ENCODE measurements at regions not wholly inside any gene's neighbourhood (a gene's known extent, or its start where the extent isn't known, plus 50 kb on each side); places are given as distances from the start of the nearest gene placed in this dataset.
"Not testable (repeated sequence)": the region's sequence is repeated elsewhere in the genome, so short reads cannot be mapped to it uniquely, and the experiment has no call there.

- no peak for DNase-seq
Measured at GRCh38 chr2:194725169-194725568, 931.9 kb upstream of the SLC39A10 start.

DNA sequence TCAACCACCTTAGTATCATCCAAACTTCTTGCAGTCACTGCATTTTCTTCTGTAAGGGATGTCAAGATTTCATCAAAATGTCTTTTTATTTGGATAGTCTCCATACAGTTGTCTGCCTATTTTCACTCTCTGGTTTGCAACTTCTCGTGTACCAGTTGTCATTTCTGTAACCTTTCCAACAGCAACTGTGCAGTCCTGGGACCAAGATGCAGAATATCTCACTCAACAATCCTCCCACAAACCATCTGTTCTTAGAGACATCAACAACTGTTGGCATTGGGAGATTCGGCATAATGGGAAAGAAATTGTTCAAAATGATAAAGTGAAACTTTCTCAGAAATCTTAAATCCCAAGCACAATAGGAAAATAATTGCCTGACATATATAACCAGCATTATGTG lies 933.6 kb upstream of the SLC39A10 start:
- DNase-seq = no peak

DNA sequence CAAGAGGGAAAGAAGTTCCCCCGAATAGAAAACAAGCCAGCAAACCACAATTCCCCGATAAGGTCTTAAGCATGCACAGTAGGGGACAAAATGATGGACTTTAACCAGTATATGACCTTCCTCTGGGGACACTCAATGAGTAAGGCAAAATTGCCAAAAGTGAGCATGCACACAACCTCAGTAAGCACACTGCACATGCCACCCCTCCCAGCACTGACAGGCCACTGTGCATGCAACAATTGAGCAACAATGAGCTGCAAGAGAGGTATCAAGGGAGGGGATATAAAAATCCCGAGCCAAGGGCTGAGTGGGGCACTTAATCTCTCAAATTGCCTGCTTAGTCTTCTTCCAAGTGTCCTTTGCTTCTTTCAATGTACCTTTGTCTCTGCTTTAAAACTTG lies 935.8 kb upstream of the SLC39A10 start:
- no peak for DNase-seq

DNA sequence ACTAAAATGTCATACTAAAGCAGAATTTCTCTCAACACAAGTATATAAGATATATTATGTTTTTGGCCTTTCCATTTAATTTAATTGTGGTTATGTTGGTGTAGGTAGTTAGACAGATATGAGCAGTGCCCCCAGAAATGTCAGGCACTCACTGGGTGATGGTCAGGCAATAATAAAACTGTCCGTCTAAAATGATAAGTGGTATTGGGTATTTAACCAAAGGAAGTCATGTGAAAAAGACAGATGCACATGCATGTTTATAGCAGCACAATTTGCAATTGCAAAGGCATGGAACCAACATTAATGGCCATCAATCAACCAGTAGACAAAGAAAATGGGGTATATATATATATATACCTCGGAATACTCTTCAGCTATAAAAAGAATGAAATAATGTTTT lies 936.6 kb upstream of the SLC39A10 start:
- DNase-seq = no peak

- DNase-seq = no peak
Measured at GRCh38 chr2:194718881-194719280, 938.1 kb upstream of the SLC39A10 start.

DNA sequence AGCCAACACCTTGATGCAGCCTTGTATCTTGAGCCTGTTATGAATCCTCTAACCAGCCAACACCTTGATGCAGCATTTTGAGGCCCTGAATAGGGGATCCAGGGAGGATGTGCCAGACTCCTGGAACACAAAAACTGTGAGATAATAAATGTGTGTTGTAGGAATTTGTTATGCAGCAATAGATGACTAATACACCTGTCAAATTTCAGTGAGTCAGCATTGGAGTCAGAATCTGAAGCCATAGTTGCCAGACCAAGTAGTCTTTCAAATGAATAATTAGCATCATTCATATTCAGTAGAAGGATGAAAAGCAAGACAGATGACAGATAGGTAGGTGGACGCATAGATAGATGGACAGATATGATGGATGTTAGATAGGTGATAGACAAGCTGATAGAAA lies 942.5 kb upstream of the SLC39A10 start:
- no peak for DNase-seq

GRCh38 chr2:194709840-194710239 lies 947.2 kb upstream of the SLC39A10 start:
- no peak for DNase-seq

DNA sequence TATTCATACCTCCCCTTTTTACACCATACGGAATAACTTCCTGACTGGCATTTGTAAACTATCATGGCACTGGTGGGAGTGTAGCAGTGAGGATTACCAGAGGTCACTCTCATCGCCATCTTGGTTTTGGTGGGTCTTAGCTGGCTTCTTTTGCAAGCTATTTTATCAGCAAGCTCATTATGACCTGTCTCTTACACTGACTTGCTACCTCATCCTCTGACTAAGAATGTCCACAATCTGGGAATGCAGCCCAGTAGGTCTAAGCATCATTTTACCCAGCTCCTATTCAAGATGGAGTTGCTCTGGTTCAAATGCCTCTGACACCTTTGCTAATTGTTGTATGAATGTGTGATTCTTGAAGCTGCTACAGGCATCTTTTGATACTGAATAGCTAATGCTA lies 950.8 kb upstream of the SLC39A10 start:
- DNase-seq = no peak

DNA sequence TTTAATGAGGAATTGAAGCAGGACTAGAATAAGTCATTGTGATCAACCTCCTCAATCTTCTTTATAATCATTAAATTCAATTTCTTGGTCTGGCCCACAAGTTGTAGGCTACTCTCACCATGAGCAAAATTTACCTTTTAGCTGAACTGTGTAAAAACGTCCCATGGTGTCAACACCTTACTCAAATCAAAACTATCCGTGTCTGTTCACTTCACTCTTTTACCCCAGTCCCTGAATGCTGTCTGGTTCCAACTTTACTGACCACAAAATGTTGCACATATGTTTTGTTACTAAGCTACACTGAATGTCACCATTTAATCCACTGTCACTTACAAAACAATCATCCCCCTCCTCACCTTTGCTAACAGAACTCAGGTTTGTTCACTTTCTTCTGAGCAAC lies 951.6 kb upstream of the SLC39A10 start:
- no peak for DNase-seq

GRCh38 chr2:194700726-194701125 lies 956.3 kb upstream of the SLC39A10 start:
- DNase-seq = no peak

- DNase-seq = no peak
Measured at GRCh38 chr2:194700116-194700515, 956.9 kb upstream of the SLC39A10 start.

GRCh38 chr2:194698012-194698411 lies 959.0 kb upstream of the SLC39A10 start:
- DNase-seq = no peak

GRCh38 chr2:194697439-194697838 lies 959.6 kb upstream of the SLC39A10 start:
- DNase-seq = no peak

DNA sequence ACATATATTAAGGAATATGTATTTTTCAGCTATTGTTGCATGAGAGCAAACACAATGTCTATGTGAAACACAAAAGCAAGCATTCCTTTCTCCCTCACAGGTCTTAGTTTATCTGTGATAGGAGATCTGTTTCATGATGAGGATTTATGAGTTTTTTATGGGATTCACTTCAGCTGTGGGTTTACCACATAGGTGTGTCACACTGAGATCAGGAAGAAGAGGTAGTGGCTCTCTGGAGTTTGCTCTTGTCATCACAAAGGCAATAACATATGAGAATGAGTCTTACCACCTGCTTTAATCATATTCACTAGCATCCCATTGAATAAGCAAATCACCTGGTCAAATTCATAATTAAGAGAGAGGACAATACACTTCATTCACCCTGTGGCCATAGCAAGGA lies 960.3 kb upstream of the SLC39A10 start:
- DNase-seq = no peak

GRCh38 chr2:194686569-194686968 lies 970.5 kb upstream of the SLC39A10 start:
- no peak for DNase-seq

GRCh38 chr2:194674043-194674442 lies 983.0 kb upstream of the SLC39A10 start:
- no peak for DNase-seq

DNA sequence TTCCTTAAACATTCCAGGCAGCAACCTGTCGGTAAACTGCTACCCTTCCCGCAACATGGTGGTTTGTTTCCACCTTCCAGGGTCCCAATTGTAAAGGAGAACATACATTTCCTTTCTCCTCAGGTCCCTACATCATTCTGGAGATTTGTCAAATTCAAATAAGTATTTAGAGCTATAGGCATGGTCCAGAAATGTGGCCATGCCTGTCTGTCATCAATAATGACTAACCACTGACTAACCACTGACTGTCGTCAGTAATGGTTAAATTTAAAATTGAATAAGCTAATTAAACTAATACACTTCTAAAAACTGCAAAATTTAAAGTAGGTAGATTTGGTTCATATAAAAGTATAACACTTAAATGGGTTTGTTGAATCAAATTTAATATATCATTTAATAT lies 984.0 kb upstream of the SLC39A10 start:
- DNase-seq = no peak

DNA sequence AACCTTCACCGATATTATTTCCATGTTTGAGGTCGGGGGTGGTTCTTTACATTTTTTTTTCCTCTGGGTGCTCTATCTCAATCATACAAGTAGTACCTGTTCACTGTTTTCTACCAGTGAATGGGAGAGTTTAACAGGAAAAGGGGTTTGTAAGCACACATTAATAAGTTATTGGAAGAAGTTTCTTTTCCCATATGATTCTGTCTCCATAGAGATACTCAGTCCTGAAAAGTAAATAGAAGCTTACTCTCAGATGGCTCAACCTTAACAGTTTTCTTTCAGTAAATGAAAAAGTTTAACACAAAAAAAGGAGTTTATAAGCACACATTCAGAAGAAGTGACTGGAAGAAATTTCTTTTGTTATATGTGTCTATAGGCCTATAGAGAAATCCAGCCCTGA lies 995.6 kb upstream of the SLC39A10 start:
- DNase-seq = no peak

DNA sequence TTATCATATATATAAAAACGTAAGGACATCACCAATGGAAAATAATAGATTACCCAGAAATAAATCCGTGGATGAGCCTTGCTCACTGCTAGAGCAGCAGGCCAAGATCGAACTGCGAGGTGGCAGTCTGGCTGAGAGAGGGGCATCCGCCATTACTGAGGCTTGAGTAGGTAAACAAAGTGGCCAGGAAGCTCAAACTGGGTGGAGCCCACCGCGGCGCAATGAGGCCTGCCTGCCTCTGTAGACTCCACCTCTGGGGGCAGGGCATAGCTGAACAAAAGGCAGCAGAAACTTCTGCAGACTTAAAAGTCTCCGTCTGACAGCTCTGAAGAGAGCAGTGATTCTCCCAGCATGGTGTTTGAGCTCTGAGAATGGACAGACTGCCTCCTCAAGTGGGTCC lies 1018.0 kb upstream of the SLC39A10 start:
- DNase-seq = not testable (repeated sequence)

DNA sequence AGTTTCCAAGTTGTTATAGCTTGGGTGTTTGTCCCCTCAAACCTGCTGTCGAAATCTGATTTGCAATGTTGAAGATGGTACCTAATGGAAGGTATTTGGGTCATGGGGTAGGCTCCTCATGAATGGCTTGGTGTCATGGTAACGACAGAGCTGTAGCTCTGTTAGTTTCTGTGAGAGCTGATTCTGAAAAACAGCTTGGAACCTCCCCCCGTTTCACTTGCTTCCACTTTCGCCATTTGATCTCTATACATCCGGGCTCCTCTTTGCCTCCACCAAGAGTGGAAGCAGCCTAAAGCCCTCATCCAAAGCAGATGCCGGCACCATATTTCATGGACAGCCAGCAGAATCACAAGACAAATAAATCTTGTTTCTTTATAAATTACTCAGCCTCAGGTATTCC lies 1035.1 kb upstream of the SLC39A10 start:
- DNase-seq = no peak

GRCh38 chr2:194619366-194619765 lies 1037.7 kb upstream of the SLC39A10 start:
- no peak for DNase-seq

DNA sequence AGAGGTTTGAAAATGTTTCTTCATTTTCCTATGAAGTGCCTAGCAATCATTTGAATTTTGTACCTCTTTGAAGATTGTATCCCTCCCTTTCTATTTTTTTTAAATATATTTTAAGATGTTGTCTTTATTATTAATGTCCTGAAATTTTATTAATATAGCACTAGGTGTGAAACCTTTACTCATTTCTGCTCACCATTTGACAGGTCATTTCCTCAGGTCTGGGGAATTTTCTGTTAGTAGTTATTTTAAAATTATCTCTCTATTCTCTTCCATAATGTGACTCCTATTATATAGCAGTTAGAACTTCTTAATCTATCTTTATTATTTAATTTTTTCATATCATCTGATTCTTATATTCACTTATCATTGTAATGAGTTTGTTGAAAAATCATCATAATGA lies 1038.6 kb upstream of the SLC39A10 start:
- DNase-seq = no peak

DNA sequence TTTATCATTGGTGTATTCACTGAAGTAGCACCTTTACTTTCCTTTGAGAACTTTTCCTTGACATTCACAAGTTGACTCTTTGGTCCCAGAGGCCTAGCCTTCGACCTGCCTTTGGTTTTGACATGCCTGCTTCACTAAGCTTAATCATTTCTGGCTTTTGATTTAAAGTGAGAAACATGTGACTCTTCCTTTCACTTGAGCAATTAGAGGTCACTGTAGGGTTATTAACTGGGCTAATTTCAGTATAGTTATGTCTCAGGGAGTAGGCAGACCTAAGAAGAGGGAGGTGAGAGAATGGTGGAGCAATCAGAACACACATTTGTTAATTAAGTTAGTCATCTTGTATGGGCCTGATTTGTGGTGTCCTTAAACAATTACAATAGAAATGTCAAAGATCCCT lies 1040.7 kb upstream of the SLC39A10 start:
- no peak for DNase-seq

- DNase-seq = no peak
Measured at GRCh38 chr2:194610297-194610696, 1046.7 kb upstream of the SLC39A10 start.

GRCh38 chr2:194603429-194603828 lies 1053.6 kb upstream of the SLC39A10 start:
- no peak for DNase-seq

DNA sequence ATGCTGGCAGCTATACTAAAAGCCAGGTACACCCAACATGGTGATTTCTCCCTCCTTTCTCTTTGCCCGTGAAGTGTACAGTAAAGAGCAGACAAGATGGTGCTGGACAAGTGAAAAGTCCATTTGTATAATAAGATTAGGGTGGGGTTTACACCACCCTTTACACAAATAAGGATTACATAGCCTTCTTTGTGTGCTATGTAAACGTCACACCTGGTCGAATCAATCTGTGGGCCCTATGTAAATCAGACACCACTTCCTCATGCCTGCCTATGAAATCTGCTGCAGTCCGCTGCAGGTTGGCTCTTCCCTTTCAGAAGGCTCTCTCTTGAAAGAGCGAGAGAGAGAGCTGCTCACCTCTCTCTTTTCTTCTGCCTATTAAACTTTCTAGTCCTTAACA lies 1054.3 kb upstream of the SLC39A10 start:
- no peak for DNase-seq
